HUES64 (cell line): ENCODE measurements at regions not wholly inside any gene's neighbourhood (a gene's known extent, or its start where the extent isn't known, plus 50 kb on each side); places are given as distances from the start of the nearest gene placed in this dataset.

Experiments used
- H3K27ac ChIP-seq: 2 replicates; pipeline ENCODE4 v1.7.0; 2013; ENCODE audit warnings: low read depth, low read length, inconsistent platforms
- H3K27me3 ChIP-seq: 2 replicates; pipeline ENCODE4 v1.6.1; 2013; ENCODE audit warnings: mild to moderate bottlenecking, low read length; ENCODE audit not compliant: insufficient read depth
- H3K36me3 ChIP-seq: 2 replicates; pipeline ENCODE4 v1.6.1; 2013; ENCODE audit warnings: mild to moderate bottlenecking, low read length; ENCODE audit not compliant: insufficient read depth
- H3K4me1 ChIP-seq: 2 replicates; pipeline ENCODE4 v1.6.1; 2013; ENCODE audit warnings: mild to moderate bottlenecking, low read length, moderate library complexity; ENCODE audit not compliant: insufficient read depth
- H3K4me3 ChIP-seq: 2 replicates; pipeline ENCODE4 v1.5.1; 2013; ENCODE audit warnings: mild to moderate bottlenecking, low read length, moderate library complexity
- H3K9ac ChIP-seq: 2 replicates; pipeline ENCODE4 v1.6.1; 2013; ENCODE audit warnings: mild to moderate bottlenecking, low read depth, low read length
- H3K9me3 ChIP-seq: 2 replicates; pipeline ENCODE4 v1.6.1; 2013; ENCODE audit warnings: low read depth, low read length; ENCODE audit not compliant: insufficient read depth
- WGBS: fragments of 150-250, 120-280 bp; methylation state at CpG from one replicate; pipeline ENCODE4 v1.1.7; 2013; ENCODE audit warnings: missing lambda C conversion rate; 5-methylcytosine and 5-hydroxymethylcytosine counted together

DNA sequence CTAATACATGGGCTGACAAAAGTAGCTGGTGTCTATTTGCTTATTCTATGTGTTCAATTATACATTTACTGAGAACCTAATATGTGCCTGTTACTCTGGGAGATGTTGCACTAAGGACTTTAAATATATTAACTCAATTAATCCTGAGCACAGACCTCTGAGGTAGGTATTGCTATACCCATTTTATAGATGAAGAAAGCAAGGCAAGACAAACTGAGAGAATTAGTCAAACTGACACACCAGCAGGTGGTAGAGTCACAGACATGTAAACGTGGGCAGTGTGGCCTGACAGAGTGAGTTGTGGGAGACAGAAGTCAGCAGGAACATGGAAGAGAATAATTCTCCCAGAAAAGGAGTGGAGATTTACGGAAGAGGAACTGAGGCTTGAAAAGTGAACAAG is 428.9 kb downstream of the LPIN1 start:
- no peaks in the 10 kb centered on the region; the same call in 1 of the 2 replicates for H3K4me1 ChIP-seq
- no peaks in the 10 kb centered on the region for H3K9me3 ChIP-seq
- no peak overlapping the region for H3K27ac ChIP-seq
- H3K27me3 ChIP-seq: no peaks in the 10 kb centered on the region
- WGBS: 91% methylated on average over 2 of the region's 2 CpGs
- no peak overlapping the region for H3K4me3 ChIP-seq
- H3K9ac ChIP-seq: no peak overlapping the region
- H3K36me3 ChIP-seq: no peaks in the 10 kb centered on the region

DNA sequence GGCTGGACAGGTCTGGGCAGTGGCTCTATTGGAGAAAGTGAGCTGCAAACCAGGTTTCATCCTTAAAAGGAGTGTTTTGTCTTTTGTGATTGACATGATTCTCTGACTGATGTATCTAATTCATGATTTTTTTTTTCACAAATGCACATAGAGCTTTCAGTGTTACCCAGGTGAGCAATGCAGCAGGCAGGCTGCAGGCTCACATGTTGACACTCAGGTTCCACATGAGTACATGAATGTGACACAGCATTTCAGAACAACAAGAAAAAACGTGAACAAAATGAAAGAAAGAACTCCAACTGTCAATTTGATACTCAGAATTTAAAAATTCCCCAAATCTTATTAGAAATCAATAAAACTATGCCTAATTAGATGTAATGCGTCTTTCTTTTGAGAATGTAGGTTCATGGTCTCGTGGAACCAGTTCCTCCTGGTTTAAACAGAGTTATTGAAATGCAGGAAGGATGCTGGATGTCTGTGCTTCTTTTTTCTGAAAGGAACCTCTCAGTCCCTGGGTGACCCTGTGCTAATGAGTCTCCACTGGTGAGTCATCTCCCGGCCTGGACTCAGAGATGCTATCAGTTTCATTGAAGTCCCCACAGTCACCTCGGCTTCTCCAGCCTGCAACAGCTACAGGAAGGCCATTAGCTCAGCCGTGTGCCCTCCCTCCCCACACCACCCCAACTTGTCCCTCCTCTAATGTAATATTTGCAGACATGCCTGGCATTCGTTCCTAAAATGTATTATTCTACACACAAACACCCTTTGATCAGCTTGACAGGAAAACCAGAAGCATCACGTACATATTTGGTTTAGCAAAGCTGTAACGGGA is 430.4 kb downstream of the LPIN1 start:
- no peak overlapping the region for H3K27ac ChIP-seq

DNA sequence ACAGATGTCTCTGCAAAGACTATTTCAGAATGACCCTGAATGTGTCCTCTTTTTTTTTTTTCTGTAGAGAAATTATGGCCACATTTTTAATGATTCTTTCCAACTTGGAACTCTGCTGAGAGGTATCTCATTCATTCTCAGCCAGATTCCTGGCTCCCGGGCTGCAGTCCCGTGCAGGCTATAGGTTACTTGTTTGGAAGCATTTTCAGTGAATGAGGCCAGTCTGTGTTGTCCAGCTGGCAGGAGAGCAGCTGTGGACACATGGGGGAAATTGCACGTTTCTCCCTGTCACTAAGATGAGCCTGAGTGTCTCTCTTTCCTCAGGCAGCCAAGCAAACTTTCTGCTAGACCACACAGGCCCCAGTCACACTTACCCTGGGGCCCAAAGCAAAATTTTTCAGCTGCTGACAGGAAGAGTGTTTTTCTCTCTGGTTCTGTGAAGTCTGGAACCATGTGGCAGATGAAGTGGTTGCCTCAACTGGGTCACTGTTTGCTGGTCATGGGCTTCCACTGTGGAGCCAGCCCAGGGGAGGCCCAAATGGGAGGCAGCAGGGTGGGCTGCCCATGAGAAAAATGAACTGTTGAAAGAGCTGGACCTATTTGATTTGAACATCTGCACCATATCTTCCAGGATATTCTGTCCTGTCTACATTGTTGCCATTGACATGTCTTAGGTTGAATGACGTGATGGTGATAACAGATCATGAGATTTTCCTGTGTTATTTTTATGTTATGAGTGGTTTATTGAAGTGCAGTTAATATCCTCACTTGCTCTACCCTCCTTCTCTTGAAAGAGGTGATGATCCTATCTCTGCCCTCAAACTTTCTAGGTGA is 431.2 kb downstream of the LPIN1 start:
- no peak overlapping the region for H3K4me3 ChIP-seq
- H3K27ac ChIP-seq: no peak overlapping the region
- H3K4me1 ChIP-seq: no peaks in the 10 kb centered on the region; the same call in 1 of the 2 replicates
- no peaks in the 10 kb centered on the region for H3K36me3 ChIP-seq
- no peaks in the 10 kb centered on the region for H3K9me3 ChIP-seq
- no peak overlapping the region for H3K9ac ChIP-seq
- H3K27me3 ChIP-seq: no peaks in the 10 kb centered on the region
- WGBS: 93% methylated on average over 4 of the region's 4 CpGs

More for the DNA sequence above, 430.4 kb downstream of the LPIN1 start:
- no peaks in the 10 kb centered on the region for H3K36me3 ChIP-seq
- no peaks in the 10 kb centered on the region; the same call in 1 of the 2 replicates for H3K4me1 ChIP-seq
- no peaks in the 10 kb centered on the region for H3K27me3 ChIP-seq
- no peaks in the 10 kb centered on the region for H3K9me3 ChIP-seq
- 77% methylated on average over 9 of the region's 9 CpGs for WGBS
- H3K9ac ChIP-seq: no peak overlapping the region
- H3K4me3 ChIP-seq: no peak overlapping the region

DNA sequence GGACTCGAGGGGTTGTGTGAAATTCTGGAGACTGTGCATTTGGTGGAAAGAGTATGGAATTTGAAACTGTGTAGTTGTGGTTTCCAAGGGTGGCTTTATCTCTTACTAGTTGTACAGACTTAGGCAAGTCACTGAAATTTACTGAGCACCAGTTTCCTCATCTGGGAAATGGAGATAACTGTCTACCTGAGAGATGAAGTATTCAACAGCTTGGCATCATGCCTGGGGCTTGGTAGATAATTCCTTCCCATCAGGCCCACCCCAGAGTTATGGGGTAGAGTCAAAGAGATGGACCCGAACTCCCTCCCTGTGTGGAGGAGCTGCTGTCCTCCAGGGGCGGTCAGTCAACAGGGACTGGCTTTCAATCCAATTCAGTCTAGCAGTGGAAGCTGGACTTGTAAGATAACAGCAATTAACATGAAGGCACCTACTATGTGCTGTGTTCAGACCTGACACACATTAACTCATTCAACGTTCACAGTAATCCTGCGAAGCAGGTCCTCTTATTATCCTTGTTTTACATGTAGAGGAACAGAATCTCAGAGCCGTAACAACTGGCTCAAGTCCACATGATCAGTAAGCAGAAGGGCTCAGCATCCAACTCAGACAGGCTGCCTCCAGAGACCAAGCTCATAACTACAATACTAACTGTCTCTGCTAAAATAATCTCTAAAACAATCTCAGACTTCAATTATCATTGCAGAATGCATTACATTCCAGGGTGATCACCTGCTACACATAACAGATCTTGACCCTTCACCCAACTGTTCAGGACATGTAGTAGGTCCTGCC is 432.1 kb downstream of the LPIN1 start:
- no peaks in the 10 kb centered on the region for H3K9me3 ChIP-seq
- no peaks in the 10 kb centered on the region for H3K36me3 ChIP-seq
- H3K27ac ChIP-seq: no peak overlapping the region
- no peak overlapping the region for H3K4me3 ChIP-seq
- no peak overlapping the region for H3K9ac ChIP-seq
- WGBS: 96% methylated on average over 6 of the region's 6 CpGs
- no peaks in the 10 kb centered on the region; the same call in 1 of the 2 replicates for H3K4me1 ChIP-seq
- H3K27me3 ChIP-seq: no peaks in the 10 kb centered on the region

DNA sequence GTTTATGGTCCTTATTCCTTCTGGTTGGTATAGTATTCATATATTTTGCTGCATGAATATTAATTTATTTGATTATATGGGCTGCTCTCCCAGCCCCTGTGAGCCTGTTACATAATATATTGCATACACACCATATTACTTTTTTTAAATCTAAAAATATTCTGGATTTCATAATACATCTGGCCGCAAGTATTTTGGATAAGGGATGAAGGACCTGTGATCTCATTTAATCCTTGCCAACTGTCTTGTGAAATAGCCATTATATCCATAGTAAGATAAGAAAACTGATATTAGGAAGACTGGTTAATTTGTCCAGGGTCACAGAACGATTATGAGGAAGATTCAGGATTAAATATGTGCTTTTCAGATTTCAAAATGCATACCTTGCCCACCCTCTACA is 433.6 kb downstream of the LPIN1 start:
- Histone ChIP-seq H3K27me3 (no peaks in the 10 kb centered on the region), H3K36me3 (no peaks in the 10 kb centered on the region), H3K4me1 (no peaks in the 10 kb centered on the region; the same call in 1 of the 2 replicates), H3K9ac (no peak overlapping the region), H3K4me3 (no peak overlapping the region), H3K9me3 (no peaks in the 10 kb centered on the region), H3K27ac (no peak overlapping the region)
- 85% methylated on average over 2 of the region's 2 CpGs for WGBS

DNA sequence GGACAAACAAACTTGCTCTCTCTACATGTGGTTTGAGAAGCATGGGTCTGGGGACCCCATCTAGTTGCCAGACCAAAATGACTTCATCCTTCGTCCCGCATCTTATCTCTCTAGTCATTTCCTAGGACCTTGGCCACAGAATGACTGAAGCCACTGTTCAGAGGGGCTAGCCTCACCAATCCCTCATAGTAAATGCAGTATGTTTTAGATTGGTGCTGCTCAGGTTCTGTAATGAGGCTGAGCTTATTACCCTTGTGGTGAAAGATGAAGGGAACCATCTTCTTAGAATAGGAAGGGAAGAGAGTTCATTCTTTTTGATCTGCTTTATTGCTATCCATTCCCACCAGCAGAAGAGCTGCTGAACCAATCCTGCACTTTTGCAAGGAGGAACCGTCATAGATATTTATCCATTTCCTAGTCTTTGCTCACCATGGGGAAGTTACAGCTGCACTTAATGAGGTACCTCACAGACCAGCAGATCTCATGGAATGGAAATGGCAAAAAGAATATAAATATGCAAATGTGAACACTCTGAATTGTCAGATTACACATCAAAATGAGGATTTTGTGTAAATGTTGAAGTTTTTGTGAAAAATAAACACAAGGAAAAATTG is 436.7 kb downstream of the LPIN1 start:
- no peak overlapping the region for H3K4me3 ChIP-seq
- H3K27me3 ChIP-seq: no peaks in the 10 kb centered on the region
- no peaks in the 10 kb centered on the region for H3K9me3 ChIP-seq
- no peak overlapping the region for H3K27ac ChIP-seq
- no peaks in the 10 kb centered on the region for H3K36me3 ChIP-seq
- no peaks in the 10 kb centered on the region for H3K4me1 ChIP-seq
- WGBS: 97% methylated on average over 3 of the region's 3 CpGs
- H3K9ac ChIP-seq: no peak overlapping the region

DNA sequence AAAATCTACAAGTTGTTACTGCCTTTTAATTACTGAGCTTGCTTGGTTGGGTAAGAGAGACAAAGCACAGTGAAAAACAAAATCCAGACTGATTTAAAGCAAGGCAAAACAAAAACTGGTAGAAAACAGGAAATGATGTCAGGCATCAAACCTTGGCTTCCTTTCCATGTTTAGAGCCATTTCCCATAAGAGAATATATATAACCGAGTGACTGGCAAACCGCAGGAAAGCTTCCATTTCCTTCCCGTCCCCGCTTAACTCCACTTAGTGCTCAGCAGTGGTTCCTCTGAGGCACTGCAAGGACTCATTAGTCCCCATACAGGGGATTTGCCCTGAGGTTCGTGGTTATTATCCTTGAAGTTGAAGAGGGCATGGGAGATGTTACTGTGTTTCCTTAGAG is 446.3 kb downstream of the LPIN1 start:
- no peaks in the 10 kb centered on the region for H3K27me3 ChIP-seq
- WGBS: 91% methylated on average over 5 of the region's 5 CpGs
- H3K4me3 ChIP-seq: no peak overlapping the region

DNA sequence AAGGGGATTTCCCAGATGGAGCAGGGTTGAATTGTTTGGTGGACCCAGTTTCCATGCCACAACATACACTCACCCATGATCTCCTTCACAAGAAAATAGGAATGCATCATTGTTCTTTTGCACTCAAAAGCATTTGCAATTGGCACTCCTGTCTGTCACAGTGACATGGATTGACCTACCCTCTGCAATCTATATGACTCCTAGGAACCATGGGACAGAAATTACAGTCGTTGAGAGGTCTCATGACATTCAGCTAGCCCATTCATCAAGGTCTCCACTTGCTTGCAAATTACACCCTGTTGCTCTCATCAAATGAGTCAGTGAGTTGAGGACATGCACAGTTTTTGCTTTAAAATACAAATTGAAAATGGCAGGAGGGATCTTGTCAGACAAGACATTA is 448.5 kb downstream of the LPIN1 start:
- no peak overlapping the region for H3K27ac ChIP-seq
- WGBS: 91% methylated on average over 1 of the region's 1 CpG
- no peaks in the 10 kb centered on the region for H3K27me3 ChIP-seq
- no peak overlapping the region for H3K4me3 ChIP-seq
- H3K4me1 ChIP-seq: no peaks in the 10 kb centered on the region
- H3K36me3 ChIP-seq: no peaks in the 10 kb centered on the region
- peaks cover 4% of the 10 kb centered on the region; the same call in 1 of the 2 replicates for H3K9me3 ChIP-seq
- no peak overlapping the region for H3K9ac ChIP-seq

More for the DNA sequence above, 446.3 kb downstream of the LPIN1 start:
- no peaks in the 10 kb centered on the region for H3K4me1 ChIP-seq
- no peak overlapping the region for H3K9ac ChIP-seq
- no peaks in the 10 kb centered on the region for H3K36me3 ChIP-seq
- H3K9me3 ChIP-seq: peaks cover 4% of the 10 kb centered on the region; the same call in 1 of the 2 replicates
- H3K27ac ChIP-seq: no peak overlapping the region

DNA sequence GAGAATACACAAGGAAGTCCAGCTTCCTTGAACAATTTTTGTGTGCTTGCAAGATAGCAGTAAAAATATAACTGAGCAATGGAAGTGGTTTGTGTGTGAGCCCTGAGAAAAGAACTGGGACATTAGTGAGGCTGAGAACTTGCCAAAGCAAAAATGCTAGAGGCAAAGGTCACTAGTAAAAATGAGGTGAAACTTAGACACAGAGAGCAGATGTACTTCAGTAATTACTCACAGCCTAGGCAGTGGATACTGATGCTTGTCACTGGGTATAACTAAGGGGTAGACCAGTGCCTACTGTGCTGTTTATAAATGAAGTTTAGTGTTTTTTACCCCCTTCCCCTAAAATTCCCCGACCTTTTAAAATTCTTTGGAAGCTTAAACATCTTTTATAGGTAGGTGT is 450.1 kb downstream of the LPIN1 start:
- H3K4me1 ChIP-seq: no peaks in the 10 kb centered on the region
- H3K9ac ChIP-seq: no peak overlapping the region
- H3K27ac ChIP-seq: no peak overlapping the region
- H3K36me3 ChIP-seq: no peaks in the 10 kb centered on the region
- WGBS: no CpG with 5 or more reads among the region's 1 CpG
- peaks cover 4% of the 10 kb centered on the region; the same call in 1 of the 2 replicates for H3K9me3 ChIP-seq
- no peaks in the 10 kb centered on the region for H3K27me3 ChIP-seq
- no peak overlapping the region for H3K4me3 ChIP-seq

DNA sequence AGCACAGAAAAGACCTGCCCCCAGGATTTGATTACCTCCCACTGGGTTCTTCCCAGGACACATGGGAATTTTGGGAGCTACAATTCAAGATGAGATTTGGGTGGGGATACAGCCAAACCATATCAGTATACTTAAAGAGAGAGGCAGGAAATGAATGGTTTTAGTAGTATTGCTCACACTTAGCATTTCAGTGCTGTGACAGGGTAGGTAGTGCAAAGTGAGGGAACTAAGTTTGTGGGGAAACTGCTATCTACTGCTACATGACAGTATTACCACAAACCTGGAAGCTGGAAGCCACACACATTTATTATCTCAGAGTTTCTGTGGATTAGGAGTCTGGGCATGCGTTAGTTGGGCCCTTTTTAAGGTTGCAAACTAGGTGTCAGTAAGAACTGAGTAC is 450.7 kb downstream of the LPIN1 start:
- Histone ChIP-seq H3K9ac (no peak overlapping the region), H3K27me3 (no peaks in the 10 kb centered on the region), H3K4me3 (no peak overlapping the region), H3K9me3 (peaks cover 4% of the 10 kb centered on the region; the same call in 1 of the 2 replicates), H3K4me1 (peaks cover 2% of the 10 kb centered on the region; the same call in 1 of the 2 replicates), H3K36me3 (no peaks in the 10 kb centered on the region), H3K27ac (no peak overlapping the region)
- WGBS: 95% methylated on average over 1 of the region's 1 CpG
